ENCODE measurements at regions not wholly inside any gene's neighbourhood (a gene's known extent, or its start where the extent isn't known, plus 50 kb on each side); places are given as distances from the start of the nearest gene placed in this dataset.
"Not testable (repeated sequence)": the region's sequence is repeated elsewhere in the genome, so short reads cannot be mapped to it uniquely, and the experiment has no call there.

GRCh38 chr9:36521148-36521547 lies 51.5 kb upstream of the MELK start:
- DNase-seq = no peak

- no peak for DNase-seq
Measured at GRCh38 chr9:36517131-36517530, 55.6 kb upstream of the MELK start.

- DNase-seq = no peak
Measured at GRCh38 chr9:36504156-36504555, 68.5 kb upstream of the MELK start.

DNA sequence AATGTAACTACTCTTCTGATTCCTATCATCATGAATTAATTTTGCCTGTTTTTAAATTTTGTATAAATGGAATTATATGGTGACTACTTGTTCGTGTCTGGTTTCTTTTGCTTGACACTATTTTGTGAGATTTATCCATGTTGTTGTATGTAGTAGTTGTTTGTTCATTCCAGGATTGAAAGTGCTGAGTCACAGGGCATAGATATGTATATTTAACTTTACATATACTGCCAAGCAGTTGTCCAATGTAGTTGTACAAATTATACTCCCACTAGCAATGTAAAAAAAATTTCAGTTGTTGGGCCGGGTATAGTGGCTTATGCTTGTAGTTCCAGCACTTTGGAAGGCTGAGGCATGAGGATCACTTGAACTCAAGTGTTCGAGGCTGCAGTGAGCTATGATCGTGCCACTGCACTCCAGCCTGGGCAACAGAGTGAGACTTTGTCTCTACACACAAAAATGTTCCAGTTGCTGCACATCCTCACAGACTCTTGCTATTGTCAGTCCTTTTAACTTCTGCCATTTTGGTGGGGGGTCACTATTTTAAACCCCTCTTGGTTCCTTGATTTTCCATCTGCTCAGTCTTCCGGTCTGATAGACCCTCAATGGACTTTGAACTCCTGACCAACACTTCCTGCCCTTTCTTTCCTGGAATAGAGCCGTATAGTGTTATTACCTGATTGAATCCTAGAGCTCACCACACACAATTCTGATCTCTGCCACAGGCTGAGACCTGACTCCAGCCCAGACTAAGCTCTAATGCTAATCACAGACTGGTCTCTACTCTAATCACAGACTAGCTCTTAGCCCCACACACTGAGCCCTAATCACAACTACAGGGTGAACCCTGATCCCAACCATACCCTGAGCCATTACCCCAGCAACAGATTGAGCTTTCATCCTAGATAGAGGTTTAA lies 69.3 kb upstream of the MELK start:
- DNase-seq = no peak

GRCh38 chr9:36501727-36502126 lies 71.0 kb upstream of the MELK start:
- no peak for DNase-seq

DNA sequence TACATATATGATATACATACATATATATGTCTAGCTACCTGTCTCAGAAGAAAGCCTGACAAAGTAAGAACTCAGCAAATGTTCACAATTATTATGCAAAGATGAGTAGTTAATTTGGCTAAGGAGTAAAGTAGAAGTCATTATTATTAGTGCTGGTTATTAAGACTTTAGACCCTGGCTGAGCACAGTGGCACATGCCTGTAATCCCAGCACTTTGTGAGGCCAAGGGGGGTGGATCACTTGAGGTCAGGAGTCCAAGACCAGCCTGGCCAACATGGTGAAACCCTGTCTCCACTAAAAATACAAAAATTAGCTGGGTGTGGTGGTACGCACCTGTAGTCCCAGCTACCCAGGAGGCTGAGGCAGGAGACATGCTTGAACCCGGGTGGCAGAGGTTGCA lies 71.8 kb upstream of the MELK start:
- DNase-seq = not testable (repeated sequence)

DNA sequence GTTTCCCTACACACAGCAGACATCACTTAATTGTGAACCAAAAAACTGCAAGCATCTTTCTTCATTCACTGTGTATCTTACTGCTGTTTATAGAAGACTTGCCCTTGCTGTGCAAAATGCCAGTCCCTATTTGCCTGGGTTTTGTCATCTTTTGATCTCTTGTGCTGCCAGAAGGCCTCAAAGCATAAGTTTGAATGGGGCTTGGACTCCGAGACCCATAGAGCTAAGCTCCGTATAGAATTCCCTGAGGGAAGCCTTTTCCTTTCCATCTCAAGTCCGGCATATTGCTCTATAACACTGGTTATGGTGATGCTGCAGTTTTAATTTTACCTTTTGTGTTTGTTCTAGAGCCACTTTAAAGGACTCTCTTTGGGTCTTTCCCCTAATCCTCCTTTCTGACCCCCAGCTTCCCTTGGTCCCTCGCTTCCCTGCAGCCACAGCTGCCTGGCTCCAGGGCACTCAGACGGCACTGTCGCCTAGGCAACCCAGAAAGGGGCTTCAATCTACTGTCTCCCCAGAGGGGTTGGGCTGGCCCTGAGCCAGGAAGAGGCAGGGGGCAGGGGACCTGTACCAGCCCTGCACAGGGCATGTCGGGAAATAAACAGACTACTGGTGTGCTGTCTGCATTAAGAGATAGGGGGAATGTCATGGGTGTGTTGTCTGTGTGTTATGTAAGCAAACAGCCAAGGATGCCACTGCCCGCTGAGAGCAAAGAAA lies 73.4 kb upstream of the MELK start:
- peak in 1 of 2 experiments; percentile 14 for DNase-seq

GRCh38 chr9:36493564-36493963 lies 79.1 kb upstream of the MELK start:
- not testable (repeated sequence) for DNase-seq

DNA sequence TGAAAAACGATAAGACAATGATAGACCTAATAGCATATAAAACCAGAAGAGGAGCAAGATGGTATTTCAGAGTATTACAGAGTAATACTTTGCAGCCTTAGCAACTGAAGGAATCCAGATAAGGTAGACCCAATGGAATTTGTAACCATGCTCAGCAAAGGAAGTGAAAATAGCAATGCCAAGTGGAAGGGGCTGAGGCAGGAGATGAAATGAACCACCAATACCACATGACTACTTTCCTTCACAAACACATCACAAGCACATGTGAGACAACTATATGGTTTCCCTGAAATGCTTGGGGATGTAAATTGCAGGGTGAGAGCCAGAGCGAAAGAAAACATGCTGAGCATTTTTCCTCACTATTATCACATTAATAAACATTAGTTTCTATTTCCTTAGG lies 79.8 kb upstream of the MELK start:
- DNase-seq = no peak

- no peak for DNase-seq
Measured at GRCh38 chr9:36489453-36489852, 83.2 kb upstream of the MELK start.

- no peak for DNase-seq
Measured at GRCh38 chr9:36488389-36488756, 84.3 kb upstream of the MELK start.

DNA sequence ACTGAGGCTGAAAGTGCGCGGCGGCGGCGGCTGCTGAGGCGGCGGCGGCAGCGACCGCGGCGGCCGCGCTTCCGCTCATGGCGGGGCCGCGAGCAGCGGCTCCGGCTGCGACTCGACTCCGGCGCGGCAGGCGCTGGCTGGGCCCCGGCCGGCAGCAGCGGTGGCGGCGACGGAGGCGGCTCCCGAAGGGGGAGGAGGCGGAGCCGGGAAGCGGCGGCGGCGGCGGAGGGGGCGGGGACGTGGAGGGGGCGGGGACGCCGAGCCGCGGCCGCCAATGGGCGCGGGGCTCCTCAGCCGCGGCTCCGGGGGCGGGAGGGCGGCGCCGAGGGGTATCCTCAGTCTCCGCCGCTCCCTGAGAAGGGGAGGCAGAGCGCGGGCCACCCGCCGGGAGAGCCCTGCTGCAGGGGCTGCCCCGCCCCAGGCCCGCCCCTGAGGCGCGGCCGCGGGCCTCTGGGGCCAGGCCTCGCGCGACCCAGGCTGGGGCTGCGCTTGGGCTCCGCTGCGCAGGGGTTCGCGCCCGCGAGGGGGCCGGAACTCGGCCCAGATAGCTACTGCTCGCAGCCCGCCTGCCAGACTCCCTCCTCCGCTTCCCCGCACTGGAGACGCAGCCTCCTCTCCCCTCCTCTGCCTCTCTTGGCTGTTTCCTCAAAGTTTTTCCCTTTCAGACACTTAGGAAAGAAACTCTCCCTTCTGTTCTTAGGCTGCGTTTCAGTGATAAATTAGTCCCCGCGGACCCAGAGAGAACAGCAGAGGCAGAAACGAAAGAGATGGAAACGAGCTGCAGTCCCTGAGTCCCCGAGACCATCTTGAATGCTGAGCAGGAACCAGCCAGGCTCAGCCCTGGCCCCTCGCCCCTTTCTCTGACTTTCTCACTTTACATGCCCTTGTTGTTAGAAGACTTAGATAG lies 85.0 kb upstream of the MELK start:
- peak; percentile 85 to 97 for DNase-seq

- DNase-seq = no peak
Measured at GRCh38 chr9:36486933-36487481, 85.7 kb upstream of the MELK start.

DNA sequence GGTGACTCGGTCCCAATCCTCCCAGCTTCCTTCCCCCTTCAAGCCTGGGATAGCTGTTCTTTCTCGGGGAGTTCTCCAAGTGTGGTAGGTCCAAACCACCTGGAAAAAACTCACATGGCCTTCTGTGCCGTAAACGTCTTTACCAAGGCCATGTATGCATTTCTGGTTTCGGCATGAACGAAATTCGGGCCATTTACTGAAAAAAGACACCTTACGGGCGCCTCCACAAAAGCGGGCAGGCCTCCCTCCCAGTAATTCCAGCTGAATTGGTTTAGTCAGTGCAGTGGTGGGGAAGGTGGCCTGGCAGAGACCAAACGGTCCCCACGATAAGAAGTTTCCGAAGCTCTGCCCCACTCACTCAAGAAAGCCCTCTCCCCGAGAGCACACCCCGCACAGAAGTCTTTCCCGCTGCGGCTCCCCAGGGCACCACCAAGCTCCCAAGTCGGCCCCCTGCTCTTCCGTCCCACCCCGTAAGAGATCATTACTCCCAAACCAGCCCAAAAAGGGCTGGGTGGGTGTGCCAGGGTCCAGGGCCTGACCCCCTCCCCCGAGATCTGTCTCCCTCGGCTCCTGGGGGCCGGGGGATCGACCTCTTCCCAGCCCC lies 86.3 kb upstream of the MELK start:
- no peak for DNase-seq

- no peak for DNase-seq
Measured at GRCh38 chr9:36485647-36486328, 85.7 kb upstream of the RNF38 start.

GRCh38 chr9:36484124-36484523 lies 84.1 kb upstream of the RNF38 start:
- DNase-seq = no peak

GRCh38 chr9:36479101-36479500 lies 79.0 kb upstream of the RNF38 start:
- DNase-seq = no peak

- no peak for DNase-seq
Measured at GRCh38 chr9:36471359-36471758, 71.3 kb upstream of the RNF38 start.

DNA sequence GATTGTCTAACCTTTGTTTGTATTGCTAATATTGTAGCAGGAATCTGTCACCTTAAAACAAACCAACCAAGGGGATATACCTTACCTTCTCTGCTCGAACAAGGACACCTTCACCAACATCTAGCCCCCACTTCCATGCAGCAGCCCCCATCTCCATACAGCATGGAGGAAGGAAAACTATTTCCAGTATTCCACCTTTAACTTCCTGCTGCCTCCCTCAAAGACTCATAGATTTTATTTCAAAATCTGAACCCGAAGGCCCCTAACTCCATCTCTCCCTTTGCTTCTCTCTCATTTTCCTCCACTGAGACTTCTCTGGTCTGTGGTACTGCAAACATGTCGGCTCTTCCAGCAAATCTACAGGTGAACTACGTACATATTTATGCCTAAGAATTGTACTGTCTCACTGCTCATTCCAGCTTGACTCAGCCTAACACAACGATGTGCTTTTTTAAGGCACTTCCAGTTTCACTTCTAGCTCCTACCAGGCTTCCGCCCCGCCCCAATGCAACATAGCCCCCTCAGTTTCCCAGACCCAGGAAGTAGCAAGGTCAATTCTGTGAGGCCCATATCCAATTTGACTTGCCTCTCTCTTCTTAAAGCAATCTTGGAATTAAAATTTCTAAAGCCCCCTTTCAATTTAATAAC lies 70.7 kb upstream of the RNF38 start:
- no peak for DNase-seq

- no peak for DNase-seq
Measured at GRCh38 chr9:36463467-36463866, 63.4 kb upstream of the RNF38 start.

DNA sequence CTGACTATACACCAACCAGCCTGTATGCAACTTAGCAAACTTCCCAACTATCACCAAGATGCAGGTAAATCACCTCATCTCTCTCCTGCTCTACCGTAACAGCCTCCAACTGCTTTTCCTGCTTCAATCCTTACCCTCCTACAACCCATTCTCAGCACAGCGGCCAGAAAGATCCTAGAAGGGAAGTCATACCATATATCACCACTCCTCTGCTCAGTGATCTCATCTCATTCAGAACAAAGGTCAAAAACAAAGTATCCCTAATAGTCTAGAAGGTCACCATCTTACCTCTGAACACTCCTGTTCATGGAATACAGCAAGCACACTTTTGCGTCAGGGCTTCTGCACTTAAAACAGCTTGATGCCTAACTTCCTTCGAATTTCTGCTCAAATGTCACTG lies 62.2 kb upstream of the RNF38 start:
- DNase-seq = no peak

All from NCI-H446 (cell line).